ENCODE measurements at regions not wholly inside any gene's neighbourhood (a gene's known extent, or its start where the extent isn't known, plus 50 kb on each side); places are given as distances from the start of the nearest gene placed in this dataset.

DNA sequence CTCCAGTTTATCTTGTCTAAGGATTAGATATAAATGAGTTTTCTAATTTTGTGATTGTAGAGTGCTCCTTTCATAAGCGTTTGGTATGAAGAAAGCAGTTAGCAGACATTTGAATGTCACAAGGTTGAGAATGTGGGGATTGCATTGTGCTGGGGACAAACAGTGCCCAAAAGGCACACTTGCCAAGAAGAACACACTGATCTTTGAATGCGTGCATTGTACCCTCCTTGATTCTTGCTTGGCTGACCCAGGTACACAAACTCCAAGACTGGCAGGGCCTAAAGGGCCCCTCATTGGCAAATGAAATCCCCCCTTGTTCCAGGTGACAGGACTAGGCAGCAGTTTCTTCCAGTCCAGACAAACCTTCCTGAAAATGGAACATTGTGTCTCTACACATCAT lies 96.9 kb upstream of the LIFR start:
- WGBS: 83% methylated on average over 2 of the region's 2 CpGs
- no peaks in the 10 kb centered on the region for H3K27me3 ChIP-seq
- TF ChIP-seq POLR2A (IDR thresholded peaks at IDR 0.05) (no peak), POLR2AphosphoS5 (IDR thresholded peaks at IDR 0.05) (no peak), EP300 (IDR thresholded peaks at IDR 0.05) (no peak)
- TF ChIP-seq, protein P1, sequence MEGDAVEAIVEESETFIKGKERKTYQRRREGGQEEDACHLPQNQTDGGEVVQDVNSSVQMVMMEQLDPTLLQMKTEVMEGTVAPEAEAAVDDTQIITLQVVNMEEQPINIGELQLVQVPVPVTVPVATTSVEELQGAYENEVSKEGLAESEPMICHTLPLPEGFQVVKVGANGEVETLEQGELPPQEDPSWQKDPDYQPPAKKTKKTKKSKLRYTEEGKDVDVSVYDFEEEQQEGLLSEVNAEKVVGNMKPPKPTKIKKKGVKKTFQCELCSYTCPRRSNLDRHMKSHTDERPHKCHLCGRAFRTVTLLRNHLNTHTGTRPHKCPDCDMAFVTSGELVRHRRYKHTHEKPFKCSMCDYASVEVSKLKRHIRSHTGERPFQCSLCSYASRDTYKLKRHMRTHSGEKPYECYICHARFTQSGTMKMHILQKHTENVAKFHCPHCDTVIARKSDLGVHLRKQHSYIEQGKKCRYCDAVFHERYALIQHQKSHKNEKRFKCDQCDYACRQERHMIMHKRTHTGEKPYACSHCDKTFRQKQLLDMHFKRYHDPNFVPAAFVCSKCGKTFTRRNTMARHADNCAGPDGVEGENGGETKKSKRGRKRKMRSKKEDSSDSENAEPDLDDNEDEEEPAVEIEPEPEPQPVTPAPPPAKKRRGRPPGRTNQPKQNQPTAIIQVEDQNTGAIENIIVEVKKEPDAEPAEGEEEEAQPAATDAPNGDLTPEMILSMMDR (IDR thresholded peaks at IDR 0.05): no peak
- no peak for DNase-seq (ENCODE audit: low spot score in 2 of 2)
- H3K36me3 ChIP-seq: no peaks in the 10 kb centered on the region
- no peaks in the 10 kb centered on the region for H3K4me1 ChIP-seq
- H3K4me3 ChIP-seq: no peak overlapping the region
- no peak overlapping the region for H3K27ac ChIP-seq
- H3K9me3 ChIP-seq: no peaks in the 10 kb centered on the region

GRCh38 chr5:38655691-38656090 lies 99.2 kb upstream of the LIFR start:
- H3K4me3 ChIP-seq: no peak overlapping the region
- no peak for DNase-seq (ENCODE audit: low spot score in 2 of 2)
- H3K4me1 ChIP-seq: no peaks in the 10 kb centered on the region
- WGBS: 96% methylated on average over 6 of the region's 6 CpGs
- no peaks in the 10 kb centered on the region for H3K36me3 ChIP-seq
- TF ChIP-seq POLR2A (IDR thresholded peaks at IDR 0.05) (no peak), EP300 (IDR thresholded peaks at IDR 0.05) (no peak), POLR2AphosphoS5 (IDR thresholded peaks at IDR 0.05) (no peak)
- TF ChIP-seq, protein P1 (IDR thresholded peaks at IDR 0.05): no peak
- H3K9me3 ChIP-seq: no peaks in the 10 kb centered on the region
- H3K27ac ChIP-seq: no peak overlapping the region
- H3K27me3 ChIP-seq: no peaks in the 10 kb centered on the region

DNA sequence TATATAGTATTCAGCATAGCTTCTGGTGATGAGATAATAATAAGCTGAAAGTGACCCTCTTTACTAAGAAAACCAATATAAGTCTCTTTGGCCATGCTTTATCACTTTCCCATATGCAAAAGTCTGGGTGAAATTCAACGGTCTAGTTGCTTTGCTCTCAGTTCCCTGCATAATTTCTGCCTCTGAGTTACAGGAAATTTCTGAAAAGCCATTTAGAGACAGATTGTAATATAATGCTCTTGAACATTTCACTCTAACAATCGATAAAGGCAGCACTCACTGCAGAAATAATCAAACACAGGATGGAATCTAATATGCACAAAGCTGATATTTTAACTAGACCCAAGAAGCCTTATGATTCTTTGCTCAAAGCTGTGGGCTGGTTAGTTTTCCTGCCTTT lies 100.1 kb upstream of the LIFR start:
- WGBS: 75% methylated on average over 2 of the region's 2 CpGs
- no peaks in the 10 kb centered on the region for H3K4me1 ChIP-seq
- TF ChIP-seq, protein P1 (IDR thresholded peaks at IDR 0.05): no peak
- TF ChIP-seq EP300 (IDR thresholded peaks at IDR 0.05) (no peak), POLR2AphosphoS5 (IDR thresholded peaks at IDR 0.05) (no peak), POLR2A (IDR thresholded peaks at IDR 0.05) (no peak)

GRCh38 chr5:38657020-38657419 lies 100.6 kb upstream of the LIFR start:
- Histone ChIP-seq H3K4me3 (no peak overlapping the region), H3K27me3 (no peaks in the 10 kb centered on the region), H3K4me1 (no peaks in the 10 kb centered on the region), H3K9me3 (no peaks in the 10 kb centered on the region), H3K27ac (no peak overlapping the region), H3K36me3 (no peaks in the 10 kb centered on the region)
- no peak for DNase-seq (ENCODE audit: low spot score in 2 of 2)
- 87% methylated on average over 2 of the region's 2 CpGs for WGBS
- TF ChIP-seq, protein P1 (IDR thresholded peaks at IDR 0.05): no peak
- no peak for TF ChIP-seq POLR2AphosphoS5 (IDR thresholded peaks at IDR 0.05)

More for the DNA sequence above, 100.1 kb upstream of the LIFR start:
- no peak for DNase-seq (ENCODE audit: low spot score in 2 of 2)
- no peak overlapping the region for H3K27ac ChIP-seq
- no peak overlapping the region for H3K4me3 ChIP-seq
- no peaks in the 10 kb centered on the region for H3K27me3 ChIP-seq
- H3K36me3 ChIP-seq: no peaks in the 10 kb centered on the region
- no peaks in the 10 kb centered on the region for H3K9me3 ChIP-seq

DNA sequence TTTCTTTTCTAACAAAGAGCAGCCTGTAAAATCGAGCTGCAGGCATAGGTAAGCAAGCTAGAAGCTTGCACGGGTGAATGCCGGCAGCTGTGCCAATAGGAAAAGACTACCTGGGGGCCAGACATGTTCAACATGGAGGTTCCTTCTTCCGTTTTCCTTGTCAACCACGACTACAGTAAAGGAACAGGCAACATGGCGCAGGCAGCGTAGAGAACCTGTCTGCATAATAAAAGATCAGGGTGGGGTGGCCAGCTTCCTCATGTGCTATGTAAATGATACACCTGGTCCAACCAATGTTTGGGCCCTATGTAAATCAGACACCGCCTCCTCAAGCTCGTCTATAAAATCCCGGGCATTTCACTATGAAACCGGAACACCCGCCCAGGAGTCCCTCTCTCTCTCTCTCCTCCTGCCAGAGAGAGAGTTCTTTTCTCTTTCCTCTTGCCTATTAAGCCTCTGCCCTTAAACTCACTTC lies 103.8 kb upstream of the LIFR start:
- DNase-seq (ENCODE audit: low spot score in 2 of 2): no peak
- no peak for TF ChIP-seq POLR2AphosphoS5 (IDR thresholded peaks at IDR 0.05)
- TF ChIP-seq, protein P1 (IDR thresholded peaks at IDR 0.05): no peak
- TF ChIP-seq POLR2A (IDR thresholded peaks at IDR 0.05): no peak
- TF ChIP-seq EP300 (IDR thresholded peaks at IDR 0.05): no peak
- Histone ChIP-seq H3K27ac (no peak overlapping the region), H3K36me3 (no peaks in the 10 kb centered on the region), H3K27me3 (no peaks in the 10 kb centered on the region), H3K4me1 (no peaks in the 10 kb centered on the region), H3K4me3 (no peak overlapping the region), H3K9me3 (no peaks in the 10 kb centered on the region)
- WGBS: 67% methylated on average over 12 of the region's 12 CpGs
